WI38 (cell line): ENCODE measurements at regions not wholly inside any gene's neighbourhood (a gene's known extent, or its start where the extent isn't known, plus 50 kb on each side); places are given as distances from the start of the nearest gene placed in this dataset.

Source experiments
- H3K4me3 ChIP-seq: 2 replicates; pipeline ENCODE4 v1.5.1; 2011; ENCODE audit warnings: low read depth, mild to moderate bottlenecking, control low read depth, low read length
- CTCF ChIP-seq: IDR thresholded peaks from 2 replicates; pipeline ENCODE4 v1.5.1; 2012; ENCODE audit warnings: low read depth, mild to moderate bottlenecking, control low read depth, low read length

GRCh38 chr12:29088611-29089219 lies 60.4 kb upstream of the FAR2 start:
- peak; percentile 17; the same call in 1 of the 2 replicates for TF ChIP-seq CTCF
- H3K4me3 ChIP-seq: no peak overlapping the region
